ENCODE measurements at regions not wholly inside any gene's neighbourhood (a gene's known extent, or its start where the extent isn't known, plus 50 kb on each side); places are given as distances from the start of the nearest gene placed in this dataset.
"Not testable (repeated sequence)": the region's sequence is repeated elsewhere in the genome, so short reads cannot be mapped to it uniquely, and the experiment has no call there.

GRCh38 chr4:164529486-164529885, 224.4 kb upstream of the SMIM31 start:
- DNase-seq, result no peak

- no peak for DNase-seq
Observed at GRCh38 chr4:164531336-164531735, 222.6 kb upstream of the SMIM31 start.

GRCh38 chr4:164536814-164537213, 217.1 kb upstream of the SMIM31 start:
- no peak for DNase-seq

GRCh38 chr4:164538097-164538496, 215.8 kb upstream of the SMIM31 start:
- no peak for DNase-seq

- no peak for DNase-seq
Observed at GRCh38 chr4:164540987-164541386, 212.9 kb upstream of the SMIM31 start.

- no peak for DNase-seq
Observed at GRCh38 chr4:164542431-164542830, 211.5 kb upstream of the SMIM31 start.

- no peak for DNase-seq
Observed at GRCh38 chr4:164550989-164551712, 202.8 kb upstream of the SMIM31 start.

- no peak for DNase-seq
Observed at GRCh38 chr4:164551713-164552040, 202.3 kb upstream of the SMIM31 start.

GRCh38 chr4:164571593-164572390, 182.1 kb upstream of the SMIM31 start:
- DNase-seq, result no peak

- DNase-seq, result no peak
Observed at GRCh38 chr4:164572877-164573279, 181.1 kb upstream of the SMIM31 start.

GRCh38 chr4:164575861-164576260, 178.1 kb upstream of the SMIM31 start:
- no peak for DNase-seq

- no peak for DNase-seq
Observed at GRCh38 chr4:164579270-164579942, 174.5 kb upstream of the SMIM31 start.

- no peak for DNase-seq
Observed at GRCh38 chr4:164591666-164592065, 162.3 kb upstream of the SMIM31 start.

GRCh38 chr4:164595751-164596150, 158.2 kb upstream of the SMIM31 start:
- DNase-seq, result no peak

- DNase-seq, result no peak
Observed at GRCh38 chr4:164596318-164596878, 157.5 kb upstream of the SMIM31 start.

GRCh38 chr4:164596927-164597326, 157.0 kb upstream of the SMIM31 start:
- DNase-seq, result no peak

- DNase-seq, result no peak
Observed at GRCh38 chr4:164601653-164602052, 152.3 kb upstream of the SMIM31 start.

- not testable (repeated sequence) for DNase-seq
Observed at GRCh38 chr4:164605791-164606190, 148.1 kb upstream of the SMIM31 start.

GRCh38 chr4:164606478-164606877, 147.5 kb upstream of the SMIM31 start:
- DNase-seq, result no peak

GRCh38 chr4:164613256-164613655, 140.7 kb upstream of the SMIM31 start:
- DNase-seq, result no peak

- DNase-seq, result no peak
Observed at GRCh38 chr4:164613792-164614191, 140.1 kb upstream of the SMIM31 start.

- no peak for DNase-seq
Observed at GRCh38 chr4:164614329-164614728, 139.6 kb upstream of the SMIM31 start.

- DNase-seq, result no peak
Observed at GRCh38 chr4:164614999-164615398, 138.9 kb upstream of the SMIM31 start.

- no peak for DNase-seq
Observed at GRCh38 chr4:164615964-164616363, 138.0 kb upstream of the SMIM31 start.

Measured in activated T-cell treated with anti-CD3 and anti-CD28 coated beads, Interleukin-2, amount 50 U/mL, for 1 hour (primary cell).